DND-41 (cell line): ENCODE measurements at regions not wholly inside any gene's neighbourhood (a gene's known extent, or its start where the extent isn't known, plus 50 kb on each side); places are given as distances from the start of the nearest gene placed in this dataset.

Source experiments
- CTCF ChIP-seq: IDR thresholded peaks from 2 replicates; pipeline ENCODE4 v1.5.1; 2012; ENCODE audit warnings: borderline replicate concordance, low read length, moderate library complexity, mild to moderate bottlenecking; ENCODE audit not compliant: poor library complexity, severe bottlenecking; ENCODE audit errors: extremely low read depth
- EZH2 ChIP-seq: IDR thresholded peaks from 3 replicates; pipeline ENCODE4 v1.6.1; 2012; ENCODE audit warnings: borderline replicate concordance, low read depth, mild to moderate bottlenecking, moderate library complexity, low read length, inconsistent platforms; ENCODE audit not compliant: severe bottlenecking

- TF ChIP-seq CTCF: no peak
- no peak for TF ChIP-seq EZH2
These were observed 94.5 kb downstream of the TPBG start for GRCh38 chr6:82458147-82458546.
